ENCODE measurements at regions not wholly inside any gene's neighbourhood (a gene's known extent, or its start where the extent isn't known, plus 50 kb on each side); places are given as distances from the start of the nearest gene placed in this dataset.
"Not testable (repeated sequence)": the region's sequence is repeated elsewhere in the genome, so short reads cannot be mapped to it uniquely, and the experiment has no call there.

- intact Hi-C loops (cut with DNase I), result no loop called here
- no peaks in the 10 kb centered on the region for H3K4me1 ChIP-seq (replicated peaks in 1 of 2)
- WGBS, 4 donors, result 76 to 85% (median 80%) methylated on average over 2 of the region's 2 CpGs
- no peaks in the 10 kb centered on the region for H3K27me3 ChIP-seq
- H3K27ac ChIP-seq, result no peak overlapping the region
- H3K36me3 ChIP-seq (replicated peaks in 1 of 2), result no peaks in the 10 kb centered on the region
- no peak for TF ChIP-seq POLR2A (IDR thresholded peaks at IDR 0.05)
- TF ChIP-seq, protein P1, sequence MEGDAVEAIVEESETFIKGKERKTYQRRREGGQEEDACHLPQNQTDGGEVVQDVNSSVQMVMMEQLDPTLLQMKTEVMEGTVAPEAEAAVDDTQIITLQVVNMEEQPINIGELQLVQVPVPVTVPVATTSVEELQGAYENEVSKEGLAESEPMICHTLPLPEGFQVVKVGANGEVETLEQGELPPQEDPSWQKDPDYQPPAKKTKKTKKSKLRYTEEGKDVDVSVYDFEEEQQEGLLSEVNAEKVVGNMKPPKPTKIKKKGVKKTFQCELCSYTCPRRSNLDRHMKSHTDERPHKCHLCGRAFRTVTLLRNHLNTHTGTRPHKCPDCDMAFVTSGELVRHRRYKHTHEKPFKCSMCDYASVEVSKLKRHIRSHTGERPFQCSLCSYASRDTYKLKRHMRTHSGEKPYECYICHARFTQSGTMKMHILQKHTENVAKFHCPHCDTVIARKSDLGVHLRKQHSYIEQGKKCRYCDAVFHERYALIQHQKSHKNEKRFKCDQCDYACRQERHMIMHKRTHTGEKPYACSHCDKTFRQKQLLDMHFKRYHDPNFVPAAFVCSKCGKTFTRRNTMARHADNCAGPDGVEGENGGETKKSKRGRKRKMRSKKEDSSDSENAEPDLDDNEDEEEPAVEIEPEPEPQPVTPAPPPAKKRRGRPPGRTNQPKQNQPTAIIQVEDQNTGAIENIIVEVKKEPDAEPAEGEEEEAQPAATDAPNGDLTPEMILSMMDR (IDR thresholded peaks at IDR 0.05), result no peak
- H3K9me3 ChIP-seq (replicated peaks in 1 of 3), result no peaks in the 10 kb centered on the region
- no peak for DNase-seq
- no peak overlapping the region for H3K4me3 ChIP-seq
Observed at GRCh38 chr5:157965040-157965678, 106.2 kb upstream of the CLINT1 start.

DNA sequence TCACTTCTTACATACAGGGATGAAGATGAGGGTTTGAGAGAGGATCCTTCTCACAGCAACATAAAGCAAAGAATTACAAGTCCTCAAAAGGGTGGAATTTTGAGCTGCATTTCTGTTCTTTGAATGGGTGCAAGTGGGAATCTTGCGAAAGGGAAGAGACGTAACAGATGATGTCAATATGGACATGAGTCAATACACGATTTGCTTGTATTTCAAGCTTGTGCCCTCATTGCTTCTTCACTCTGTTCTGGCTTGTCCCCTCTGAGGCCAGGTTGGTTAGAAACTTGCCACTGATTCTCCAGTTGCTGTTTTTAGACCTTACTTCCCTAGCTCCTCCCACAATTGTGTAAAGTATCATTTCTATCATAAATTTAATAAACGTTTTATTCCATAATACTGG, 104.8 kb upstream of the CLINT1 start:
- Histone ChIP-seq H3K4me1 (replicated peaks in 1 of 2) (no peaks in the 10 kb centered on the region), H3K27me3 (no peaks in the 10 kb centered on the region), H3K9me3 (replicated peaks in 1 of 3) (no peaks in the 10 kb centered on the region), H3K36me3 (replicated peaks in 1 of 2) (no peaks in the 10 kb centered on the region), H3K27ac (no peak overlapping the region), H3K4me3 (no peak overlapping the region)
- intact Hi-C loops (cut with DNase I), result no loop called here
- 62 to 80% (median 66%) methylated on average over 4 of the region's 4 CpGs for WGBS, 4 donors
- TF ChIP-seq POLR2A (IDR thresholded peaks at IDR 0.05), result no peak
- TF ChIP-seq, protein P1 (IDR thresholded peaks at IDR 0.05), result no peak
- no peak for DNase-seq

GRCh38 chr5:157963244-157963643, 104.3 kb upstream of the CLINT1 start:
- Histone ChIP-seq H3K36me3 (replicated peaks in 1 of 2) (no peaks in the 10 kb centered on the region), H3K9me3 (replicated peaks in 1 of 3) (no peaks in the 10 kb centered on the region), H3K27me3 (no peaks in the 10 kb centered on the region), H3K4me1 (replicated peaks in 1 of 2) (no peaks in the 10 kb centered on the region), H3K27ac (no peak overlapping the region), H3K4me3 (no peak overlapping the region)
- 92 to 99% (median 95%) methylated on average over 2 of the region's 2 CpGs for WGBS, 4 donors
- no peak for TF ChIP-seq POLR2A (IDR thresholded peaks at IDR 0.05)
- TF ChIP-seq, protein P1 (IDR thresholded peaks at IDR 0.05), result no peak
- intact Hi-C loops (cut with DNase I), result no loop called here
- DNase-seq, result no peak

DNA sequence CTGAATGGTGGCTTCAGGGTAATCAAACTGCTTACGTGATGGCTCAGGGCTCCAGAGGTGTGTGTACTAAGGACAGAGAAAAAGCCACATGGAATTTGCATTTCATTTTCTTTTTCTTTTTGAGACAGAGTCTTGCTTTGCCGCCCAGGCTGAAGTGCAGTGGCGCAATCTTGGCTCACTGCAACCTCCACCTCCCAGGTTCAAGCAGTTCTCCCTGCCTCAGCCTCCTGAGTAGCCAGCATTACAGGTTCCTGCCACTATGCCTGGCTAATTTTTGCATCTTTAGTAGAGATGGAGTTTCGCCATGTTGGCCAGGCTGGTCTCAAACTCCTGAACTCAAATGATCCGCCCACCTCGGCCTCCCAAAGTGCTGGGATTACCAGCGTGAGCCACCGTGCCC, 103.7 kb upstream of the CLINT1 start:
- H3K9me3 ChIP-seq (replicated peaks in 1 of 3); H3K27me3 ChIP-seq; H3K27ac ChIP-seq; H3K4me1 ChIP-seq (replicated peaks in 1 of 2); DNase-seq; H3K36me3 ChIP-seq (replicated peaks in 1 of 2); intact Hi-C loops (cut with DNase I); H3K4me3 ChIP-seq: not testable (repeated sequence)
- WGBS, 4 donors, result 91 to 94% (median 93%) methylated on average over 8 of the region's 8 CpGs

- no peak for DNase-seq
- intact Hi-C loops (cut with DNase I), result no loop called here
- Histone ChIP-seq H3K4me3 (no peak overlapping the region), H3K4me1 (replicated peaks in 1 of 2) (no peaks in the 10 kb centered on the region), H3K9me3 (replicated peaks in 1 of 3) (no peaks in the 10 kb centered on the region), H3K27me3 (no peaks in the 10 kb centered on the region), H3K27ac (no peak overlapping the region), H3K36me3 (replicated peaks in 1 of 2) (no peaks in the 10 kb centered on the region)
- WGBS, 4 donors, result 53 to 64% (median 62%) methylated on average over 6 of the region's 6 CpGs
- TF ChIP-seq POLR2A (IDR thresholded peaks at IDR 0.05), result no peak
- TF ChIP-seq, protein P1 (IDR thresholded peaks at IDR 0.05), result no peak
Observed at GRCh38 chr5:157961896-157962590, 103.1 kb upstream of the CLINT1 start.

Data from adrenal gland (tissue), 9 donors.